Adrenal gland (tissue), 9 donors: ENCODE measurements at regions not wholly inside any gene's neighbourhood (a gene's known extent, or its start where the extent isn't known, plus 50 kb on each side); places are given as distances from the start of the nearest gene placed in this dataset.

ENCODE experiments used
- DNase-seq, 7 donors: peaks; one replicate each; pipeline ENCODE4 v3.0.0-alpha.2; 2019 to 2020
- H3K27ac ChIP-seq, 5 donors: fragments of 200-600 bp; sonication (generic) in 4 of 5; 1 replicate in 3 of 5; 2 replicates in 2 of 5; pipeline versions ENCODE4 v1.5.1 to v1.8.0; 2016 to 2020; ENCODE audit warnings: mild to moderate bottlenecking in 1 of 5
- H3K27me3 ChIP-seq: fragments of 200-600 bp; 2 replicates; pipeline ENCODE4 v1.8.0; 2021
- H3K36me3 ChIP-seq, 2 donors: fragments of 200-600 bp; replicated peaks in 1 of 2; 1 replicate in 1 of 2; 2 replicates in 1 of 2; pipeline versions ENCODE4 v1.5.1 to v1.8.0; 2018 to 2022
- H3K4me1 ChIP-seq, 2 donors: fragments of 200-600 bp; replicated peaks in 1 of 2; 1 replicate in 1 of 2; 2 replicates in 1 of 2; pipeline versions ENCODE4 v1.5.1 to v1.8.0; 2018 to 2021
- H3K4me3 ChIP-seq, 4 donors: fragments of 200-600 bp; sonication (generic) in 3 of 4; one replicate each; pipeline ENCODE4 v1.5.1; 2016 to 2018
- H3K9me3 ChIP-seq, 3 donors: fragments of 200-600 bp; sonication (generic) in 1 of 3; replicated peaks in 1 of 3; 1 replicate in 2 of 3; 2 replicates in 1 of 3; pipeline versions ENCODE4 v1.5.1 to v1.8.0; 2016 to 2021
- POLR2A ChIP-seq, 2 donors: fragments of 450-650 bp; IDR thresholded peaks; one replicate each; pipeline ENCODE4 v1.6.1; 2017; ENCODE audit warnings: antibody characterized with exemption in 2 of 2, mild to moderate bottlenecking in 2 of 2, moderate library complexity in 1 of 2
- WGBS, 4 donors: extraction: QIAGEN DNeasy Blood & Tissue Kit in 2 of 4; methylation state at CpG; one replicate each; pipeline versions ENCODE4 v1.1.5 to v1.1.7; 2013 to 2017; 5-methylcytosine and 5-hydroxymethylcytosine counted together
- intact Hi-C, 2 donors: fragments of 100-400 bp; cut with DNase I; formaldehyde crosslinking; loops; one replicate each; pipeline versions ENCODE4 v1.14.1 to v1.15.0; 2022 to 2023
- TF ChIP-seq, protein P1 (sequence below), 6 experiments: fragments of 450-650 bp in 4 of 6; fragments of 200-600 bp in 2 of 6; sonication (generic) in 1 of 6; IDR thresholded peaks; 1 replicate in 5 of 6; 2 replicates in 1 of 6; pipeline versions ENCODE4 v1.5.1 to v1.8.0; 2016 to 2021; ENCODE audit warnings: antibody characterized with exemption in 6 of 6, mild to moderate bottlenecking in 2 of 6, moderate library complexity in 1 of 6
- donor health status: healthy with polysubstance abuse.
- donor health status: Bipolar disorder and iron deficiency.
- donor health status: DM: yes; HTN: yes; CAD: no.
- donor health status: DM: no; HTN: no; CAD: no.
- donor health status: DM: no; HTN: no; CAD: no.

DNA sequence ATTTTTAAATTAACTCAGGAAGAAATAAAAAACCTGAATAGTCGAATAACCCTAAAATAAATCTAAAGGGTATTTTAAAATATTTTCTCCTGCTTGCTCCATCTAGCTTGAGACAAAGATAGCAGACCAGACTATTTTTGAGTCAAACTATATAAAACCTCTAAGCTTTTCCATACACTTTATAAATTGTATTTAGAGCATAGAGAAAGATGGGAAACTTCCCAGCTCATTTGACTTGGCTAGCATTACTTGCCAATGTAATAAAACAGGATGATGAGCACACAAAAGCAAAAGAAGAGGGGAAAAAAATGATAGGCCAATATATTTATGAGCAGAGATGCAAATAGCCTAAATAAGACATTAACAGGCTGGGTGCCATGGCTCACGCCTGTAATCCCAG is 117.1 kb downstream of the ANAPC4 start:
- no peaks in the 10 kb centered on the region for H3K4me1 ChIP-seq
- no peak for DNase-seq
- TF ChIP-seq, protein P1, sequence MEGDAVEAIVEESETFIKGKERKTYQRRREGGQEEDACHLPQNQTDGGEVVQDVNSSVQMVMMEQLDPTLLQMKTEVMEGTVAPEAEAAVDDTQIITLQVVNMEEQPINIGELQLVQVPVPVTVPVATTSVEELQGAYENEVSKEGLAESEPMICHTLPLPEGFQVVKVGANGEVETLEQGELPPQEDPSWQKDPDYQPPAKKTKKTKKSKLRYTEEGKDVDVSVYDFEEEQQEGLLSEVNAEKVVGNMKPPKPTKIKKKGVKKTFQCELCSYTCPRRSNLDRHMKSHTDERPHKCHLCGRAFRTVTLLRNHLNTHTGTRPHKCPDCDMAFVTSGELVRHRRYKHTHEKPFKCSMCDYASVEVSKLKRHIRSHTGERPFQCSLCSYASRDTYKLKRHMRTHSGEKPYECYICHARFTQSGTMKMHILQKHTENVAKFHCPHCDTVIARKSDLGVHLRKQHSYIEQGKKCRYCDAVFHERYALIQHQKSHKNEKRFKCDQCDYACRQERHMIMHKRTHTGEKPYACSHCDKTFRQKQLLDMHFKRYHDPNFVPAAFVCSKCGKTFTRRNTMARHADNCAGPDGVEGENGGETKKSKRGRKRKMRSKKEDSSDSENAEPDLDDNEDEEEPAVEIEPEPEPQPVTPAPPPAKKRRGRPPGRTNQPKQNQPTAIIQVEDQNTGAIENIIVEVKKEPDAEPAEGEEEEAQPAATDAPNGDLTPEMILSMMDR (IDR thresholded peaks at IDR 0.05), result no peak
- no peak for TF ChIP-seq POLR2A (IDR thresholded peaks at IDR 0.05)
- no peak overlapping the region for H3K27ac ChIP-seq
- H3K36me3 ChIP-seq, result no peaks in the 10 kb centered on the region
- H3K4me3 ChIP-seq, result no peak overlapping the region
- intact Hi-C loops, result no loop called here
- H3K27me3 ChIP-seq, result no peaks in the 10 kb centered on the region
- H3K9me3 ChIP-seq, result no peaks in the 10 kb centered on the region
- 75 to 95% (median 92%) methylated on average over 2 of the region's 2 CpGs for WGBS, 4 donors

GRCh38 chr4:25500626-25501316 is 123.7 kb downstream of the ANAPC4 start:
- Histone ChIP-seq H3K27me3 (no peaks in the 10 kb centered on the region), H3K4me1 (no peaks in the 10 kb centered on the region), H3K27ac (no peak overlapping the region), H3K9me3 (no peaks in the 10 kb centered on the region), H3K4me3 (no peak overlapping the region), H3K36me3 (no peaks in the 10 kb centered on the region)
- WGBS, 4 donors, result 69 to 84% (median 71%) methylated on average over 7 to 9 of the region's 9 CpGs
- no peak for DNase-seq
- no peak for TF ChIP-seq POLR2A (IDR thresholded peaks at IDR 0.05)
- TF ChIP-seq, protein P1 (IDR thresholded peaks at IDR 0.05), result no peak
- intact Hi-C loops, result no loop called here

DNA sequence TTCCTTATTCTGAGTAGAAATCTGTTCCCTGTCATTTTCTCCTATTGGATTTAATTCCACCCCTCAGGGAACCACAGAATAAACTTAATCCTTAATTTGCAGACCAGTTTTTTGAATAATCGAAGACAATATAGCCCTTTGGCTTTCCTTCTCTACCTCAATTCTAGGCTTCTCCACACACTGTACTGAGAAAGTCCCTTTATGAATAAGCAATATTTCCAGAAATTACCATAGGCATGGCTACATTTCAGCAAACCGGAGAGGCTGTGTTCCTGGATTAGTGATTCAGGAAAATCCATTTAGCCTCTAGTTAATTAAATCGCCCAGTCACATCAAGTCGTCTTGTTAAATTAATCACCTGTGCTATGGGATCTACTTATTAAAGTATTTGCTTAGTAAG is 125.1 kb downstream of the ANAPC4 start:
- WGBS, 4 donors, result 71 to 84% (median 72%) methylated on average over 4 of the region's 4 CpGs
- Histone ChIP-seq H3K9me3 (no peaks in the 10 kb centered on the region), H3K4me3 (no peak overlapping the region), H3K27me3 (no peaks in the 10 kb centered on the region), H3K36me3 (no peaks in the 10 kb centered on the region), H3K4me1 (no peaks in the 10 kb centered on the region), H3K27ac (no peak overlapping the region)
- no peak for DNase-seq
- TF ChIP-seq, protein P1 (IDR thresholded peaks at IDR 0.05), result no peak
- TF ChIP-seq POLR2A (IDR thresholded peaks at IDR 0.05), result no peak
- intact Hi-C loops, result no loop called here

DNA sequence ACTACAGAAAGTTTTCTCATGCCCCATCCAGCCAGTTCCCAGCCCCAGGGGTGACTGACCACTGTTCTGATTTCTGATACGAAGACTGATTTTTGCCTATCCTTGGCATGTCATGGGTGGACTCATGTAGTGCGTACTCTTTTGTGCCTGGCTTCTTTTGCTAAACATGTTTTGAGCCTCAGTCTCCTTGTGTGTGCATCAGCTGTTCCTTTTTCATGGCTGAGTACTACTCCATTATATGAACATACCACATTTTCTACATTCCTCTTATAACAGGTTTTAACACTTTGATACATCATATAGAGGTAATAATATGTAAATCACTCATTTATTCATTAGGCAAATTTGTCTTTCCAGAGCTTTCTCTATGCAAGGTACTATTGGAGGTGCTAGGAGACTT is 126.7 kb downstream of the ANAPC4 start:
- TF ChIP-seq POLR2A (IDR thresholded peaks at IDR 0.05), result no peak
- TF ChIP-seq, protein P1 (IDR thresholded peaks at IDR 0.05), result no peak
- WGBS, 4 donors, result 82 to 94% (median 88%) methylated on average over 2 of the region's 2 CpGs

More for the DNA sequence above, 126.7 kb downstream of the ANAPC4 start:
- no peak for DNase-seq
- intact Hi-C loops, result no loop called here
- no peak overlapping the region for H3K4me3 ChIP-seq
- no peaks in the 10 kb centered on the region for H3K27me3 ChIP-seq
- H3K36me3 ChIP-seq, result no peaks in the 10 kb centered on the region
- H3K27ac ChIP-seq, result no peak overlapping the region
- no peaks in the 10 kb centered on the region for H3K9me3 ChIP-seq
- H3K4me1 ChIP-seq, result no peaks in the 10 kb centered on the region
